GM18861 (cell line): ENCODE measurements at regions not wholly inside any gene's neighbourhood (a gene's known extent, or its start where the extent isn't known, plus 50 kb on each side); places are given as distances from the start of the nearest gene placed in this dataset.

Source experiments
- ATAC-seq: cut with Tn5 transposase; IDR thresholded peaks from one replicate; pipeline ENCODE4 v1.9.1; 2021; ENCODE audit not compliant: unreplicated experiment

DNA sequence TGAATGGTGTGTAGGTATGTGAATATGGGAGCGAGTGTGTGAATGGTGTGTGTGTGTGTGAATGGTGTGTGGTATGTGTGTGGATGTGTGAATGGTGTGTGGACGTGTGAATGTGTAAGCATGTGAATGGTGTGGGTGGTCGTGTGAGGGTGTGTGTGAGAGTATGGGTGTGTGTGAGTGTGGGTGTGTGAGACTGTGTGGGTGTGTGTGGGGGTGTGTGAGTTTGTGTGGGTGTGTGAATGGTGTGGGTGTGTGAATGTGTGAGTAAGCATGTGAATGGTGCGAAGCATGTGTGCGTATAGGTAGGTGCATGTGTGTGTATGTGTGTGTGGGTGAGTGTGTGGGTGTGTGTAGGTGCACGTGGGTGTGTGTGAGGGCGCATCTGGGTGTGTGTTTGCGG lies 160.7 kb upstream of the COBL start:
- no peak for ATAC-seq

DNA sequence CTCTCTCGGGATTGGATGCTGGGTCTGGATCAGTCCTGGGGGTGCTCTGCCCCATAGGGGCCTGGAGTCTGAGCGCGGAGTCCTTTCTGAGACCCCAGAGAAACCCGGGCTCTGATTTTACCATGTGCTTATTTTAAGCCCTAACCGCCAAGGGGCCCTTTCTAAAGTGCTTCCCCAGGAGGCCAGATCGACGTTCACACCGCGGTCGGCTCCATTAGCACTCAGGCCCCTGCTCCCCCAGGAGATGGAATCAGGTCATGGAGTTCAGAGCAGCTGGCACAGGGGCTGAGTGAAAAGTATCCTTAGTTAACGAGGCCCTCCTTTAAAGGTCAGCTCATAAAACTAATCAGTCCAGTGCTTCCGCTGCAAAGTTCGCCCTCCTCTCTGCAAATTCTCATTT lies 159.4 kb upstream of the COBL start:
- no peak for ATAC-seq

GRCh38 chr7:51472873-51473272 lies 156.3 kb upstream of the COBL start:
- no peak for ATAC-seq

DNA sequence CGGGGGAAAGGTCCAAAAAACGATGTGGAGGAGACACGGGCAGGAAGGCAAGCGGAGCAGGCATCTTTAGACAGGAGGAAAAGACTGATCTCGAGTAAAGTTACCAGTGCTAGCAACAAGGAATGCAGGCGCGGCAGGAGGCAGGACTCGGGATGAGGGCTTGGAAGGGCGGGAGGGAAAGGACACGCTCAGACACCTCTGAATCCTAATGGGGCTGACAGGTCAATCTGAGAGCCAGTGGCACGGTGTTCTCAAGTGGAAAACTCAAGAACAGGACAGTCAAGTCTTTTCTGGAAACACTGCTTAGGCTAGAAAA lies 155.3 kb upstream of the COBL start:
- ATAC-seq = no peak

DNA sequence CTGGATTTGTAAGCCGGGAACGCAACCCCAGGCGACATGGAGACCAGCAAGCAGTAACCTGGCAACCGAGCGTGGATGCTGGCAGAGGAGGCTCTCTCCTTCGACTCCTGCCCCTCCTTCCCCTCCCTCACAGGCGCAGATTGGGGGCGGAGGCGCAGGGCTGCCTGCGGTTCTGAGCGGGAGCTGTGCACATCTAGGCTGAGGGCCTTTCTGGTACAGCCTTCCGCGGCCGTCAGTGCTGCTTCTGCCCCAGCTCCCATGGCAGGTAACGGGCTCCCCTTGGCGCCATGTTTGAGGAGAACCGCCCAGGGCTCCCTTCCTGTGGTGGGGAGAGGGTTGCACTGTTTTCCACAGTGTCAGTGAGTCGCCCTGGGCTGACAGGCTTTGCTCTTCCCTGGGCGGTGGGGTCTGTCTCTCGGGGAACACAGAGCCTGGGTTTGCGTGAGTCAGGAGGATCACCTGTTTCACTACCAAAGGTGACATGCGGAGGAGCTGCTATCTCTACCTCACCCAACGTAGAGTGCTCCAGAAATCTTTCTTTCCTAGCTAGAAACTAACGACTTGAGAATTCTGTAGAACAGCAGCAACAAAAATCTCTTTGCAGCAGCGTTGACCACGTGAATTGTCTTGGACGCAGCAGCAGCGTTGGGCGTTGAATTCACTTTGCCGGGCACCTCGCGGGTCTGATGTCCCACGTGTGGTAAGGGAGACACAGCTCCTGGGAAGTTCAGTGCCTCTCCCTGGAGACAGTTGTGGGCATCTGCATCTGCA lies 154.8 kb upstream of the COBL start:
- no peak for ATAC-seq

DNA sequence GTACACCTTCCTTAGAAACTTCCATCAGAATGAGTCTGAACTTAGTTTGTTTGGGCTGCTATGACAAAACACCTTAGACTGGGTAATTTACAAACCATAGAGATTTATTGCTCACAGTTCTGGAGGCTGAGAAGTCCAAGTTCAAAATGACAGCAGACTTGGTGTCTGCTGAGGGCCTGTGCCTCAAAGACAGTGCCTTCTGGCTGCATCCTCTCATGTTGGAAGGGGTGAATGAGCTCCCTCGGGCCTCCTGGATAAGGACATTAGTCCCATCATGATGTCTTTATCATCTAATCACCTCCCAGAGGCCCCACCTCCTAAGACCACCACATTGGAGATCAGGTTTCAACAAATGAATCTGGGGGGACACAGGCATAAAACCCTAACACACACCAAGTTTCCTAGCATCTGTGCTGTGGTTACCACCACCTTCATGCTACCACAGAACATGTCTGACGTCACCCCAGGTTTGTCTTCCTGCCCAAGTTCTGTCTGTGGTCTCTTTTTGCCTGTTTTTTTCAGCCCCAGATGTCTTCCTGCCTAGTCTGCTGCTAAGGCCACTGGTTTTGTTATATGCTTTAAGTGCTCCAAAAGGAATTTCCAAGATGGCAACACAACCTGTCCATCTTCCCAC lies 150.9 kb upstream of the COBL start:
- ATAC-seq = no peak

DNA sequence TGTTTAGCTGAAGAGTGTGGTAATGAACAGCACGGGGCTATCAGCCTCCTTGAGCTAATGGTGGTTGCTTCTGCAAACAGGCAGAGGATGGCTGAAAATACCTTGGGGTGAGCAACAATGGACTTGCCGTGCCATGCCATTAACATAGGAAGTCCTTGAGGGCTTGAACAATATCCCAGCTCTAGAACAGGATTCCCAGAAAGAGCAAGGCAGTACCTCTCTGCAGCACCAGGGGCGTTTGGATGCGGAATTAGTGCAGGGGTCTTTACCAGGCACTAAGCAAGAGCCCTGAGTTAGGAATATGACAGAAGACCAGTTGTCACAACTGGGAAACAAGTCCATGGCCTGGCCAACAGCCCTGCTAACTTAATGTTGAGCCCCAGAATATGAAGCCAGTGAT lies 143.2 kb upstream of the COBL start:
- no peak for ATAC-seq

- no peak for ATAC-seq
Observed at GRCh38 chr7:51458693-51459092, 142.1 kb upstream of the COBL start.

GRCh38 chr7:51457079-51457478 lies 140.5 kb upstream of the COBL start:
- ATAC-seq = no peak

DNA sequence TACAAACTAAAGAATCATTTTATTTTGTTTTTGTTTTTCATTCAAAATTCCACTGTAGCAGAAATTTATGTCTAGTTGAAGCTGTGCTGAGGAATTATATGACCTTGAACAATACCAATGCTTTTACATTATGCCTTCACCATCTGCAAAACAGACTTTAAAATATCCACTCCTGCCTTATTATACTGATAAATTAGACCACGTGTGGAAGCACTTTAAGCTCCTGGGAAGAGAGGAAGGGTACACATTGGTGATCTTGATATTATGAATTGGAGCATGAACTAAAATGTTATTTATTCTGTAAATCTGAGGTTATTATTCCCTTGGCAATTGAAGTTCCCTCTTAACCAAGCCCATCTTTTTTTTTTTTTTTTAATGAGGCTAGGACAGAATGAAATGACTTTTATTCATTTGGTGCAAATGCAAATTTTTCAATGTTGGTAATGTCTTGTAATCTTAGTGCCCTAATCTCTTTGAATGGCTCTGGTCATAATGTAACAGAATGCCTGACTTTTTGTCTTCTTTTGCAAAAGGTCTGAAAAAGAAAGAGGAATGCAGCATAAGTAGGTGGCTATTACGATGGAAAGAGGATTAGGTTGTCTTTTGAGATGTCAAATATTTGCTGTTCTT lies 139.9 kb upstream of the COBL start:
- no peak for ATAC-seq

GRCh38 chr7:51455948-51456347 lies 139.3 kb upstream of the COBL start:
- ATAC-seq = no peak

DNA sequence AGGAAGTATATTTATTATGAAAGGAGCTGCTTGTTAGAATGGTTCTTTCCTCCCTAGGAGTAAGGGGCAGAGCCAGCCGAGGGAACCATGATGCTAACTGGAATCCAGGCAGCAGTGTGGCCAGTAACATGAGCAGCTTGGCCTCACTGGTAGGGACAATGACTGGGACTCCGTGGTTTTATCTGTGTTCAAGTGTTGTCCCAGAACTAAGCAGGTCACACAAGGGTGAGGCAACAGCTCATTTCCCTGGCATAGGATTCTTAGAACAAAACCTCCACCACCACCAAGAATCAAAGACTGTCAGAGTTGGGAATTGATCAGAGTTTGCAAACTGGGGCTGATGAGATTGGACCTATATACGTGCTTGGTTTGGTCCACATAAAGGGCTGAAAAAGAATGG lies 138.9 kb upstream of the COBL start:
- no peak for ATAC-seq

- ATAC-seq = no peak
Observed at GRCh38 chr7:51455086-51455485, 138.5 kb upstream of the COBL start.

GRCh38 chr7:51452694-51453093 lies 136.1 kb upstream of the COBL start:
- no peak for ATAC-seq

- ATAC-seq = no peak
Observed at GRCh38 chr7:51451751-51452476, 135.3 kb upstream of the COBL start.

DNA sequence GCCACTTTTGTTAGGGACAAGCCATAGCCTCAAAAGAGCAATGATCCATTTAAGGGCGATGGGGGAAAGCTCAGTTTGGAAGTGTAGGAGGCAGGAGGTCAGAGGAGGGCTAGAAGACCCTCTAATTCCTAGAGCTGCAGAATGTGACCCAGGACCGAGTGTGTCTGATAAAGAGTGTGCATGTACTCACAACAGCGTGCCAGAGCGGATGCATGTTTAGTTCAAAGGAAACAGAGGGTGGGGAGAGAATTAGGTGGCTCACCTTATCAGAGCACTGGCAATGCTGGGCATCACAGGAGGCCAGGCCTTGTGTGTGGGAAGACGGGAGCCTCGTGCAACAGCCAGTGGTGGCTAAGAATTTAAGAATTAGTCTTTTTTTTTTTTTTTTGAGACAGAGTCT lies 133.9 kb upstream of the COBL start:
- no peak for ATAC-seq

GRCh38 chr7:51446785-51447184 lies 130.2 kb upstream of the COBL start:
- ATAC-seq = no peak

- ATAC-seq = no peak
Observed at GRCh38 chr7:51446356-51446755, 129.7 kb upstream of the COBL start.

- no peak for ATAC-seq
Observed at GRCh38 chr7:51444936-51445335, 128.3 kb upstream of the COBL start.

GRCh38 chr7:51430480-51431086 lies 114.0 kb upstream of the COBL start:
- peak; percentile 77 for ATAC-seq

DNA sequence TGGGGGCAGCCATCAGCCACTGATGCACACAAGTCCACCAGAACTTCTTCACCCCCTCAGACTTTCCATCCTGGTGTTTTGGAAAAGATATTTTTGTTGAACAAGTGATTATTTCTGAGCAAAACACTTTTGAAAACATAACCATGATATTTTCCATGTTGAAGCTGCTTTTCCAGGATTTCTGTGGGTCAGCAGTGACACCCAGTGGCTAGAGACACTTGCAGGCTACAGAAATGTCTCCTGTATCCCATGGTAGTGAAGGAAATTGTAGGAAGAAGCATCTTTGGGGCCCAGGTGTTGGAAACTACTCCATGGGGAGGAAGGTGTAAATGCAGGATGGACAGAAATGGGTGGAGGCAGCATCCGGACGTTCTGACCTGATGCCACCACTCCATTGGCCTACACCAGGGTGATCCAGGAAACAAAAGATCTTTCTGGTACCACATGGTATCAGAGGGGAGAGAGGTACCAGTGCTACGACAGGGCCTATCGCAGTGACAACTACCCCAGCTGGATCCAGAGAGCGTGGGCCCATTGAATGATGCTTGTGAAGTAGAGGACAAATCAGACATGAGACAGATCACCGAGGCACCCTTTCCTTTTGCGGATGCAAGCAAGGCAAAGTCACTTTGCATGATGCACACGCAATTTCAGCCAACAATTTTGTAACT lies 111.7 kb upstream of the COBL start:
- ATAC-seq = no peak
